Ramos (cell line): ENCODE measurements at regions not wholly inside any gene's neighbourhood (a gene's known extent, or its start where the extent isn't known, plus 50 kb on each side); places are given as distances from the start of the nearest gene placed in this dataset.
"Not testable (repeated sequence)": the region's sequence is repeated elsewhere in the genome, so short reads cannot be mapped to it uniquely, and the experiment has no call there.

Experiments used
- in situ Hi-C: fragments of 300-500 bp; cut with MboI; formaldehyde crosslinking; loops from one replicate; pipeline ENCODE4 v1.14.3; 2022; ENCODE audit warnings: low sequenced_read_pairs; ENCODE audit not compliant: unreplicated experiment

DNA sequence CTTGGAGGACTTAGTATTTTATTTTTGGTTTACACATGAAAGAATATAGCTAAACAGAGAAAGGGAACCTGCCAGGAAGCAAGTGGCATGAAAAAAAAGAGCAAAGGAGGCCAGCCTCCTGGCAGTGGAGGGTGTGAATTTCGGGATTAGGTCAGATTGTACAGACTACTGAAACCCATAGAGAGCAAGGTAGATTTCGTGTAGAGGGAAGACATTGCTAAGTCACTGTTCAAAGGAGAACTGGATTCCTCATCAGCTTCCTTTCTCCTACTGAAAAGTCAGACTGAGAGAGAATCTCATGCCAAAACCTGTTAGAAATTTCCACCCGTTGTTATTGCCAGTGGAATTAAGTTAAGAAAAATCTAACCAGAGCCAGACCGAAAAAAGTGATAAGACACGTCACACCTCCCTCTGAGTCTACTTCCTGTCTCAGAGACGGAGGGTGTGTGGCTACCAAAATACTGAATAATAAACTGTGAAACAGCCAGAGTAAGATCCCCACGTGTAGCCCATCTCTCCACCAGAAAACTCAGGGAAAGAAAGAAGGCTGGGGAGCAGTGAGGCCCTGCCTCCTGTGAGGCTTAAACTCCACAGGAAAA, 118.8 kb downstream of the SKIDA1 start:
- in situ Hi-C loops = no loop called here

GRCh38 chr10:21405981-21406380, 119.5 kb downstream of the SKIDA1 start:
- in situ Hi-C loops = no loop called here

GRCh38 chr10:21403256-21404015, 122.0 kb downstream of the SKIDA1 start:
- in situ Hi-C loops = no loop called here

DNA sequence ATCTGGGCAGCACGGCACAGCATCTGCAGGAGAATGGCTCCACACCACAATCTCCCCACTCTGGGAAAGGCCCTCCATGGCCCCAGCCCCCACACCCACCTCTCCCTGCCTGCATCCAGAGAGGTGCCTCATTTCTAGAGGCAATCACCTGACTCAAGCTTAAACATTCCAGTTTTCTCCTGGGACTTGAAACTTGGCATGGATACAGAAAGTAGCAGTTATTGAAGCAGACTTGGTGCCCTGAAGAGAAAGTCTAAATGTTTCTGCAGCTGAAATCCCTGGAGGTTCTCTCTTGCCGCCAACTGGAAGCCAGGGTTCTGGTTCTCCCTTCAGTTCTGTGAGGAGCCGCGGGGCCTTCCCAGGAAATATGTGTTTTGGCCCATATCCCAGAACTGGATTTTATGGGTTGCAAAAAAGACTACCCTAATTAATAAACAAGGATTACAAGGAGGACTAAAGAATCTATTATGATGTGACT, 122.8 kb downstream of the SKIDA1 start:
- in situ Hi-C loops = no loop called here

GRCh38 chr10:21401196-21401595, 124.3 kb downstream of the SKIDA1 start:
- in situ Hi-C loops = no loop called here

- in situ Hi-C loops = no loop called here
Measured at GRCh38 chr10:21399392-21400035, 126.0 kb downstream of the SKIDA1 start.

DNA sequence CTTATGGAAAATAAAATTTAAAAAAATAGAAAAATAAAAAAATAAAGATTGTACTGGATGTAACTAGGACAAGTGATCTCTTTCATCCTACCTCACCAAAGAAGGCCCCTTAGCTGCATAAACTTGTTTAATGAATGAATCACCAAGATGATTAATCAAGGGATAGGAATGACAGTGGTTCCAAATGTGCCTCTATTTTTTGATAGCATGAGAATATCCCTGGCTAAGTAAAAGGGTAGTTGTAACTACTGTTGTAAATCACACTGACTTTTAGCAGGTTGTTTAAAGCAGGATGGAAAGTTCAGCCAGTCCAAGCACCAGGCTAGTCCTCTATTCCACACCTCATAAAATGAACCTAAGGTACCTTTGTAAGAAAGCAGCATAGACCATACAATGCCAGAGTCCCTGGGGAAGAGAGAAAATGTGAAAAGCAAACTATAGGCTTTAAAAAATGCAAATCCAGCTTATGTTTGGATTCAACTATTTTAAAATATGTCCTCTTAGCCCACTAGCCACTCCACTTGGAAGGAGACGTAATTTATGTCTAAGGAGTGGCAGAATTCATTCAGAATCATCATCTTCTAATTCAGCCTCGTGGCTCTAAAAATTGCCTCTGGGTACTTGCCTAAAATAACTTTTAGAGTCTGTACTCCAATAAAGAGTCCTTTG, 126.8 kb downstream of the SKIDA1 start:
- in situ Hi-C loops = no loop called here

- in situ Hi-C loops = no loop called here
Measured at GRCh38 chr10:21396889-21397288, 128.6 kb downstream of the SKIDA1 start.

DNA sequence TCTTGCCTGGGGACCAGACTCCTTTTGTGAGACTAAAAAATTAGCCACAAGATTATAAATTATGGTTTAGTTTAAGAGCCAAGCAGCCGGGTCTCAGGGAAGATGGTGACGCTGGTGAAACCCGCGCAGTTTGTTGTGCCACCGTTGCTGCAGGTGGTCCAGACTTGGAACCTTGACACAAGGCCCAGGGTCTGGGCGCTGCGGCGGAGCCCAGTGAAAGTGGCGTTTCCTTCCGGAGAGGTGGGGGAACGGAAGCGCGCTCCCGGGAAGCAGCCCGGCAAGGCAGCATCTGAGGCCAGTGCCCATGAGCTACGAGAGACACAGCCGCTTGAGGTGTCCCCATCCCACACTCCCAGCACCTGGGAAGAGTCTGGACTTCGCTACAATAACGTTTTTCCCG, 131.6 kb downstream of the SKIDA1 start:
- in situ Hi-C loops = no loop called here

- in situ Hi-C loops = no loop called here
Measured at GRCh38 chr10:21388589-21388988, 136.9 kb downstream of the SKIDA1 start.

DNA sequence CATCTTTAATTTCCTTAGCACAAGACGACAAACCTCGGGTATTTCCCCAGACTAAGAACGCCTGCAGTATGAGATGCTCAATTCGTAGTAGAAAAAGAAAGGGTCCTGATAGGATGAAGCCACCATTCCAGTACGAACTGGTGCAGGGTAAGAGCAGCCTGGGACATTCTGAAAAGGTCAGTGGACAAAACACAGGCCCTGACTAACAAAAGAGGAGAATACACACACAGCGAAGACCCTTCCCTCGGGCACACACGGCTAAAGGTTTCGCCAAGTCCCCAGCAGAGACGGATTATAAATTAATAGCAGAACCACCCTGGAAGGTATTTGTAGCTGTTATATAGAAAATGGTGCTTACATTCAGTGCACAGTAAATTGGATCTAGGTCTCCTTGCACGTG, 137.6 kb downstream of the SKIDA1 start:
- in situ Hi-C loops = no loop called here

DNA sequence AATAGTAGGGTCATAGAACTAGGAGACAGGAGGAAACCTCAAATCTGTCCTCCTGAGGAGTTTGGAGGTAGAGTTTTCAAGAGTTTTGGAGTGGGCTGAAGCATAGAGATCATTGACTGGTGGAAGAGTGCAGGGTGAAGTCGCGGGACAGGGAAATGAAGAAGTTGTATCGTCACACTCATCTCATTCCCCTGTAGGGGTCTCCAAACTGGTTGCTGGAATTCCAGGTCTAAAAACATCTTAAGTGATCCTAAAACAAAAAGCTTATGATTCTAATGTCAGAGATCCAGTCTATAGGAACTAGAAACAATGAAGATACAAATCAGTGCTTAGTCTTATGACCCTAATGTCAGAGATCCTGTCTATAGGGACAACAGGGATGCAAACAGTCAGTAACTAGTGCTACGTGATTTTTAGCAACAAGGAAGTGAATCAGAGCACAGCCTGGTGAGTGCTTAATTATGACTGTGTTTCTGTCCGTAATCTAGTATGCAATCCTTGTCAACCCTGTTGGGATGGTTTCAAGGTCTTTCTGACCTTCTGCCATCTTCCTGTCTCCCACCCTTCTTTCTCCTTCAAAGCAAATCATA, 139.4 kb downstream of the SKIDA1 start:
- in situ Hi-C loops = no loop called here

DNA sequence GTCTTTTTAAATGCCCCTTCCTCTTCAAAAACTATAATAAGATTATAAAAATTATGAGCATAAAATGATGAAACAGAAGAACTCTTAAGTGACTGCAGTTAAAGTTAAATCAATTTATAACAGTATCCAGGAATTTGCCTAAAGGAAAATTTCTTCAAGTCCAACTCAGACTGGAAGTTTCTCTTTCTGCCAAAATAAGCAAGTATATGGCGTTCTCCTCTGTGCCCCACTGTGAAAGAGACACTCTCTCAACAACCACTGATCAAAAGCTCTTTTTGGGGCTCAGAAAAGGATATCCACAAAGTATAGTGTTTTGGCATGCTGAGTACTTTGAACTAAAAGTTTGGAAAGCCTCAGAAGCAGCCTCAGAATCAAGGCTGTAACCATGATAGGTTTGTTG, 139.9 kb downstream of the SKIDA1 start:
- in situ Hi-C loops = no loop called here

- in situ Hi-C loops = no loop called here
Measured at GRCh38 chr10:21379143-21379542, 146.3 kb downstream of the SKIDA1 start.

- in situ Hi-C loops = not testable (repeated sequence)
Measured at GRCh38 chr10:21375274-21375673, 150.2 kb downstream of the SKIDA1 start.

DNA sequence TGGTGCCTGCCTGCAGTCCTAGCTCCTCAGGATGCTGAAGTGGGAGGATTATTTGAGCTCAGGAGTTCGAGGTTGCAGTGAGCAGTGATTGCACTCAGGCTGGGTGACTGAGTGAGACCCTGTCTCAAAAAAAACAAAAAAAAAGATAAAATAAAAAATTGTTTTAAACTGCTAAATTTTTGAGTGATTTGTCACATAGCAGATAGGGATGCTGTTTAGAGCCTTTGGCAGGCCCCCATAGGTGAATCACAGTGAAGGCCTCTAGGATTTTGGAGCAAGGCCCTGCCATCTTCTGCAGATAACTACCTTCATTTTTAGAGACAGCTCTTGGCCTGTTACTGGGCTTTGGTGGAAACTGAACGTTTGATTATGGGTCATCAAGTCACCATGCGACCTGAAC, 151.6 kb downstream of the SKIDA1 start:
- in situ Hi-C loops = not testable (repeated sequence)

DNA sequence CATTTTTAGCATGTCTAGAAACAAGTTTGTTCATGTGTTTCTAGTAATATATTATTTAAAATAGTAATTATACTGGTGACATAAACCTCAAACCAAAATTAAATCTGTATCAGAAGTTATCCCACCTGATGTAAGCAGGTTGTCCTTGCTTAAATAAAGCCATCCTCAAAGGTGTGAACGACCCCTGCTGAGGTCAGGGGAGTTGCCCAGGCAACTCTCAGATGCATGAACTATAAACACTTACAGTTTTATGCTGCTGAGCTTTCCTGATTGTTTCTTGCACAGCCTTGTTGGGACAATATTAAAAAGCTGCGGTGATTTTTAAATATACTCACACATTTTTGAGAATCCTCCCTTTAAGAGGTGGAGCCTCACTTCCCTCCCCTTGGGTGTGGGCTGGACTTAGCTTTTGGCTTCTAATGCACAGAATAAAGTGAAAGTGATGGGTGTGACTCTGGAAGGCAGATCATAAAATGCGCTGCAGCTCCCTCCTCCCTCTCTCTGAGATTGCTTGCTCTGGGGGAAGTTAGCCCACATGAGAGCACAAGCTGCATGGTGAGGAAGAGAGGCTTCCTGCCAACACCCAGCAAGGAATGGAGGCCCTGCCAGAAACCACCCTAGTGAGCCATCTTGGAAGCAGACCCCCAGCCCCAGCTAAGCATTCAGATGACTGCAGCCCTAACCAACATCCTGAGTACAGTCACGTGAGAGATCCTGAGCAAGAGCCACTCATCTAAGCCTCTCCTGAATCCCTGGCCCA, 152.7 kb downstream of the SKIDA1 start:
- in situ Hi-C loops = no loop called here

DNA sequence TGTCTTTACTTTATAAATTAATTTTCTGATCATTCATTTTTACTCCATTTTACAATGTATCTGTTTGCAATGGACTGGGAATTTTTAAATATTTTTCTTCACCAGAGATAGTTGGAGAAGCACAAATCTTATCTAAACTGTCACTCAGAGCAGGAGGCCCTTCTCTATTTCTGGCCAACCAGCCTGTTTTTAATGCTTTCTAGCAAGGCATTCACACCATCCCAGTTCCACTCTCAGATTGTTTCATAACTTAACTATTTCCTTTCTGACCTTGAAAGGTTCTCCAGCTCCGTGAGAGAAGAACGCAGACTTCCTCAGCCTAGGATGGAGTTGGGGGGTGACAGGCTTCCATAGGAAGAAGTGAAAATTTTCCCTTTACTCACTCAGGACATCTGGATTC, 155.8 kb downstream of the SKIDA1 start:
- in situ Hi-C loops = no loop called here

GRCh38 chr10:21368728-21369425, 156.6 kb downstream of the SKIDA1 start:
- in situ Hi-C loops = no loop called here
